ENCODE measurements at regions not wholly inside any gene's neighbourhood (a gene's known extent, or its start where the extent isn't known, plus 50 kb on each side); places are given as distances from the start of the nearest gene placed in this dataset.
"Not testable (repeated sequence)": the region's sequence is repeated elsewhere in the genome, so short reads cannot be mapped to it uniquely, and the experiment has no call there.

DNA sequence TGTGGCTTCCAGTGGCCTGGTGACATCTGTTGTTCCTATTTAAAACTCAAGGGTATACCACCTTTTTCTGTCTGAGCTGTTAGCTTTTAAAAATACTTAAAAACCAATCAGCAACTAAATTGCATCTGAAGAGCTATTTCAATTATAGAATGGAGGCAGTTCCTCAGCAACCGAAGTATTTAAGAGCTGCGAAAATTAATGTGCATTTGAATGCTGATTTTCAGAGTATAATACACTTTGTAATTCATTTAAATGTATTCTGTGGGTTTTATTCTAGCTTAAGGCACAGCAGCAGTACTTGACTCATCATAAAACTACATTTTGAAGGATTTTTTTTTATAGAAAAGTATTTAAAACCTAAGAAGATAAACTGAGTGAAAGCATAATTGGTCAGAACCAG is 404.9 kb upstream of the PRKCQ start:
- intact Hi-C loops (cut with micrococcal nuclease), result no loop called here
- H3K4me2 ChIP-seq (ENCODE audit: insufficient read depth, low read length), result no peak overlapping the region
- no peaks in the 10 kb centered on the region for H3K9me3 ChIP-seq (replicated peaks; ENCODE audit: control insufficient read depth, insufficient read depth, low read length)
- H3K9me1 ChIP-seq (replicated peaks; ENCODE audit: control insufficient read depth, extremely low read depth, insufficient read depth, low read length), result no peaks in the 10 kb centered on the region
- no peaks in the 10 kb centered on the region for H3K79me2 ChIP-seq (ENCODE audit: control insufficient read depth, insufficient read depth, low read length)
- no peaks in the 10 kb centered on the region for H4K20me1 ChIP-seq (replicated peaks; ENCODE audit: control insufficient read depth, extremely low read depth, insufficient read depth, low read length)
- H3K36me3 ChIP-seq (ENCODE audit: control insufficient read depth in 2 of 2, extremely low read depth in 1 of 2, insufficient read depth in 2 of 2, low read length in 2 of 2), result no peaks in the 10 kb centered on the region
- no peaks in the 10 kb centered on the region for H3K4me1 ChIP-seq (ENCODE audit: control insufficient read depth, extremely low read depth, insufficient read depth, low read length)
- no TSS peak for BruUV-seq (replicated peaks)
- dilution Hi-C loops (cut with MboI; ENCODE audit: extremely low pct_ligation_motif_present, low sequenced_read_pairs), result no loop called here
- no peak for FAIRE-seq
- no peak for TF ChIP-seq EZH2 (IDR thresholded peaks at IDR 0.05; ENCODE audit: borderline replicate concordance, low read depth, low read length, severe bottlenecking)
- no peak for TF ChIP-seq MYC (IDR thresholded peaks at IDR 0.05; ENCODE audit: low read depth, low read length)
- no peak for TF ChIP-seq JUN (IDR thresholded peaks at IDR 0.05; ENCODE audit: borderline replicate concordance, insufficient read depth, insufficient read length, low read depth)
- TF ChIP-seq POLR2A (IDR thresholded peaks at IDR 0.05; ENCODE audit: low read depth, low read length), result no peak
- TF ChIP-seq, protein P1, sequence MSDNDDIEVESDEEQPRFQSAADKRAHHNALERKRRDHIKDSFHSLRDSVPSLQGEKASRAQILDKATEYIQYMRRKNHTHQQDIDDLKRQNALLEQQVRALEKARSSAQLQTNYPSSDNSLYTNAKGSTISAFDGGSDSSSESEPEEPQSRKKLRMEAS (IDR thresholded peaks at IDR 0.05; ENCODE audit: insufficient read depth, insufficient read length), result no peak
- TF ChIP-seq POLR2AphosphoS5 (IDR thresholded peaks at IDR 0.05; ENCODE audit: insufficient read depth, low read depth, low read length), result no peak
- H3K27me3 ChIP-seq (ENCODE audit: control insufficient read depth in 2 of 2, insufficient read depth in 2 of 2, low read length in 2 of 2), result no peaks in the 10 kb centered on the region
- CTCF ChIA-PET, result interaction anchor here (0.8 kb wide), 1 partner anchor 172 kb away, joined by 3 read pairs; no protein-coding TSS in a partner anchor
- H3K9ac ChIP-seq (replicated peaks; ENCODE audit: extremely low read depth, insufficient read depth, low read length), result no peak overlapping the region
- no peak overlapping the region for H3K27ac ChIP-seq (ENCODE audit: insufficient read depth, low read depth, low read length)
- no peak for DNase-seq (ENCODE audit: low read depth, low spot score)
- H2AFZ ChIP-seq (ENCODE audit: low read depth, low read length), result no peak overlapping the region
- no peak overlapping the region for H3K4me3 ChIP-seq (replicated peaks in 1 of 3; ENCODE audit: insufficient read depth in 1 of 3, low read depth in 1 of 3, low read length in 3 of 3)
- POLR2A ChIA-PET, result no interaction called here

DNA sequence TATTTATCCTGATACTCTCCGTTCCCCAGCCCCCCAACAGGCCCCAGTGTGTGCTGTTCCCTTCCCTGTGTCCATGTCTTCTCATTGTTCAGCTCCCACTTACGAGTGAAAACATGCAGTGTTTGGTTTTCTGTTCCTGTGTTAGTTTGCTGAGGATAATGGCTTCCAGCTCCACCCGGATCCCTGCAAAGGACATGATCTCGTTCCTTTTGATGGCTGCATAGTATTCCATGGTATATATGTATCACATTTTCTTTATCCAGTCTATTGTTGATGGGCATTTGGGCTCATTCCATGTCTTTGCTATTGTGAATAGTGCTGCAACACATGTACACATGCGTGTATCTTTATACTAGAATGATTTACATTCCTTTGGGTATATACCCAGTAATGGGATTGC is 403.9 kb upstream of the PRKCQ start:
- H4K20me1 ChIP-seq (replicated peaks; ENCODE audit: control insufficient read depth, extremely low read depth, insufficient read depth, low read length); BruUV-seq (replicated peaks); H3K36me3 ChIP-seq (ENCODE audit: control insufficient read depth in 2 of 2, extremely low read depth in 1 of 2, insufficient read depth in 2 of 2, low read length in 2 of 2); H3K9me3 ChIP-seq (replicated peaks; ENCODE audit: control insufficient read depth, insufficient read depth, low read length); DNase-seq (ENCODE audit: low read depth, low spot score); H3K4me2 ChIP-seq (ENCODE audit: insufficient read depth, low read length); FAIRE-seq; H3K27ac ChIP-seq (ENCODE audit: insufficient read depth, low read depth, low read length); H3K4me3 ChIP-seq (replicated peaks in 1 of 3; ENCODE audit: insufficient read depth in 1 of 3, low read depth in 1 of 3, low read length in 3 of 3); CTCF ChIA-PET; POLR2A ChIA-PET; H3K9ac ChIP-seq (replicated peaks; ENCODE audit: extremely low read depth, insufficient read depth, low read length); H2AFZ ChIP-seq (ENCODE audit: low read depth, low read length); H3K9me1 ChIP-seq (replicated peaks; ENCODE audit: control insufficient read depth, extremely low read depth, insufficient read depth, low read length); H3K79me2 ChIP-seq (ENCODE audit: control insufficient read depth, insufficient read depth, low read length); intact Hi-C loops (cut with micrococcal nuclease); H3K4me1 ChIP-seq (ENCODE audit: control insufficient read depth, extremely low read depth, insufficient read depth, low read length); H3K27me3 ChIP-seq (ENCODE audit: control insufficient read depth in 2 of 2, insufficient read depth in 2 of 2, low read length in 2 of 2); dilution Hi-C loops (cut with MboI; ENCODE audit: extremely low pct_ligation_motif_present, low sequenced_read_pairs): not testable (repeated sequence)
